Cardiac fibroblast (primary cell): ENCODE measurements at regions not wholly inside any gene's neighbourhood (a gene's known extent, or its start where the extent isn't known, plus 50 kb on each side); places are given as distances from the start of the nearest gene placed in this dataset.
A peak's percentile ranks its signal among the peaks of the same experiment; 100 is the strongest.

ENCODE experiments used
- DNase-seq, 2 donors: peaks; one replicate each; pipeline versions ENCODE4 v3.0.0 to v3.0.0-alpha.2; 2010; ENCODE audit warnings: low read depth in 2 of 2
- H3K4me3 ChIP-seq, 2 donors: replicated peaks in 1 of 2; 1 replicate in 1 of 2; 2 replicates in 1 of 2; pipeline ENCODE4 v1.5.1; 2011; ENCODE audit warnings: low read depth in 2 of 2, low read length in 2 of 2, mild to moderate bottlenecking in 2 of 2, moderate library complexity in 1 of 2
- CTCF ChIP-seq: IDR thresholded peaks from one replicate; pipeline ENCODE4 v1.5.1; 2011; ENCODE audit warnings: low read depth, mild to moderate bottlenecking, low read length, inconsistent platforms

GRCh38 chr6:130314271-130314670, 51.5 kb upstream of the TMEM200A start:
- DNase-seq, result no peak
- no peak for TF ChIP-seq CTCF
- H3K4me3 ChIP-seq, result no peak overlapping the region

GRCh38 chr6:130313206-130313605, 52.6 kb upstream of the TMEM200A start:
- no peak overlapping the region for H3K4me3 ChIP-seq
- peak; percentile 13 for TF ChIP-seq CTCF
- DNase-seq, result no peak

GRCh38 chr6:130309028-130309427, 56.8 kb upstream of the TMEM200A start:
- DNase-seq, result no peak

GRCh38 chr6:130307752-130308361, 58.0 kb upstream of the TMEM200A start:
- no peak for TF ChIP-seq CTCF
- peak in 1 of 2 donors; percentile 62 for DNase-seq
- no peak overlapping the region for H3K4me3 ChIP-seq

More at GRCh38 chr6:130309028-130309427, 56.8 kb upstream of the TMEM200A start:
- no peak for TF ChIP-seq CTCF
- H3K4me3 ChIP-seq, result no peak overlapping the region

- no peak for DNase-seq
- no peak overlapping the region for H3K4me3 ChIP-seq
- TF ChIP-seq CTCF, result no peak
Measured at GRCh38 chr6:130306377-130306776, 59.4 kb upstream of the TMEM200A start.

GRCh38 chr6:130303431-130303830, 62.4 kb upstream of the TMEM200A start:
- no peak for TF ChIP-seq CTCF
- peak; percentile 16 to 53 for DNase-seq
- no peak overlapping the region for H3K4me3 ChIP-seq

- no peak for TF ChIP-seq CTCF
- no peak for DNase-seq
- no peak overlapping the region for H3K4me3 ChIP-seq
Measured at GRCh38 chr6:130298258-130298657, 67.6 kb upstream of the TMEM200A start.
